ENCODE measurements at regions not wholly inside any gene's neighbourhood (a gene's known extent, or its start where the extent isn't known, plus 50 kb on each side); places are given as distances from the start of the nearest gene placed in this dataset.

DNA sequence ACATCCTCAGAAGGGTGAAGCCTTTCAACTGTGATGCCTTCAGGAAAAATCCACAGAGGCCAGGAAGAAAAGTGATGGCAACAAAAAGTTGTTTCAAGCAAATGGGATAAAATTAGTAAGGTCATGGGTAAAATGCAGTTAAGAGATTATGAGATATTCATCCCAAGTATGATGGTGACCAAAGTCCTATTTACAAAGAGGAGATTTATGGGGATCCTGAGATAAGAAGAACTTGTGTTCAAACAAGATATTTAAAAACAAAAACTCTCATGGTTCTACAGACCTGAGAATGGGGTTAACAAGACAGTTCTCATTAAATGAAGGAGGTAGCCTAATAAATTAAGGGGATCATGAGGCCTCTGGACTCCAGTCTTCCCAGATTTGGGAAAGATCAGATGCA lies 184.4 kb downstream of the FCRL5 start:
- no peak overlapping the region for H2AFZ ChIP-seq
- no peak overlapping the region for H3K4me3 ChIP-seq
- no peak for DNase-seq
- no peak overlapping the region for H3K27ac ChIP-seq
- BruUV-seq (replicated peaks) = no TSS peak
- H3K27me3 ChIP-seq (ENCODE audit: insufficient read depth, low read depth) = peaks cover 4% of the 10 kb centered on the region; the same call in 1 of the 2 replicates
- POLR2A ChIA-PET (ENCODE audit: unreplicated experiment) = no interaction called here
- no peak overlapping the region for H3K4me2 ChIP-seq
- intact Hi-C loops (cut with micrococcal nuclease; ENCODE audit: unreplicated experiment) = loop anchor here (10.0 kb wide), 1 partner anchor 173 kb away; no protein-coding TSS in a partner anchor
- H3K9me3 ChIP-seq (ENCODE audit: insufficient read depth, low read depth) = no peaks in the 10 kb centered on the region
- no peaks in the 10 kb centered on the region for H3F3A ChIP-seq (ENCODE audit: insufficient read depth, low read depth)
- TF ChIP-seq, protein P1, sequence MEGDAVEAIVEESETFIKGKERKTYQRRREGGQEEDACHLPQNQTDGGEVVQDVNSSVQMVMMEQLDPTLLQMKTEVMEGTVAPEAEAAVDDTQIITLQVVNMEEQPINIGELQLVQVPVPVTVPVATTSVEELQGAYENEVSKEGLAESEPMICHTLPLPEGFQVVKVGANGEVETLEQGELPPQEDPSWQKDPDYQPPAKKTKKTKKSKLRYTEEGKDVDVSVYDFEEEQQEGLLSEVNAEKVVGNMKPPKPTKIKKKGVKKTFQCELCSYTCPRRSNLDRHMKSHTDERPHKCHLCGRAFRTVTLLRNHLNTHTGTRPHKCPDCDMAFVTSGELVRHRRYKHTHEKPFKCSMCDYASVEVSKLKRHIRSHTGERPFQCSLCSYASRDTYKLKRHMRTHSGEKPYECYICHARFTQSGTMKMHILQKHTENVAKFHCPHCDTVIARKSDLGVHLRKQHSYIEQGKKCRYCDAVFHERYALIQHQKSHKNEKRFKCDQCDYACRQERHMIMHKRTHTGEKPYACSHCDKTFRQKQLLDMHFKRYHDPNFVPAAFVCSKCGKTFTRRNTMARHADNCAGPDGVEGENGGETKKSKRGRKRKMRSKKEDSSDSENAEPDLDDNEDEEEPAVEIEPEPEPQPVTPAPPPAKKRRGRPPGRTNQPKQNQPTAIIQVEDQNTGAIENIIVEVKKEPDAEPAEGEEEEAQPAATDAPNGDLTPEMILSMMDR (conservative IDR thresholded peaks at IDR 0.05) = no peak
- TF ChIP-seq EZH2 (IDR thresholded peaks at IDR 0.05; ENCODE audit: low read depth) = no peak
- H3K79me2 ChIP-seq (ENCODE audit: low read depth) = no peaks in the 10 kb centered on the region
- CTCF ChIA-PET = no interaction called here
- H4K20me1 ChIP-seq (ENCODE audit: insufficient read depth) = no peaks in the 10 kb centered on the region
- H3K9me2 ChIP-seq (ENCODE audit: insufficient read depth) = no peaks in the 10 kb centered on the region
- no peaks in the 10 kb centered on the region for H3K36me3 ChIP-seq (ENCODE audit: low read depth)
- no peaks in the 10 kb centered on the region for H3K4me1 ChIP-seq (replicated peaks; ENCODE audit: insufficient read depth)

DNA sequence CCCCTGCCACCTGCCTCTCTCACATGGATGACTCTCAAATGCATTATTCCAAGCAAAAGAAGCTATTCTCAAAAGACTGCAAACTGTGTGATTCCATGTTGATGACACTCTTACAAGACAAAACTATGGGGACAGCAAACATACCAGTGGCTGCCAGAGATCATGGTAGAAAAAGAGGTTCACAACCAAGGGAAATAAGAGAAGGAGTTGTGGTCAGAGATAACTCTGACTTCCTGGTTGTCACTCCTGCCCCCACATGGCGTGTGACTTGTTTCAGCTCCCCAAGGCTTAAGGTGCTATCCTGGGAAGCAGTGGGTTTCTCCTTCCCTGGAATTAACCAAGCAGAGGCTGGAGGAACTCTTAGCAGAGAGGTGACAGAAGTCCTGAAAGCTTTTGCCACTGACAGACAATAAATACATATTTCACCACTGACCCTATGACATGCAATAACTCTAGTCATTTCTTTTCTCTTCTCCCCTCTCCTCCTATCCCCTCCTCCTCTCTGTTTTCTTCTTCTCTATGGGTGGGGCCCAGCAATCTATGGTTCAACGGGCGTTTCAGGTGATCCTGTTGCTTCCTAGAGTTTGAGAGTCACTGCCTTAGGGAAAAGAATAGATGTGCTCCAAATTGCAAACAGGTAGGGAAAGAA lies 185.1 kb downstream of the FCRL5 start:
- ChIA-PET CTCF (no interaction called here), POLR2A (ENCODE audit: unreplicated experiment) (no interaction called here)
- Histone ChIP-seq H3K4me3 (no peak overlapping the region), H3K4me1 (replicated peaks; ENCODE audit: insufficient read depth) (no peaks in the 10 kb centered on the region), H3K27me3 (ENCODE audit: insufficient read depth, low read depth) (peaks cover 4% of the 10 kb centered on the region; the same call in 1 of the 2 replicates), H3K9me3 (ENCODE audit: insufficient read depth, low read depth) (no peaks in the 10 kb centered on the region), H3K36me3 (ENCODE audit: low read depth) (no peaks in the 10 kb centered on the region), H3K79me2 (ENCODE audit: low read depth) (no peaks in the 10 kb centered on the region), H4K20me1 (ENCODE audit: insufficient read depth) (no peaks in the 10 kb centered on the region), H3K4me2 (no peak overlapping the region), H3K27ac (no peak overlapping the region), H2AFZ (no peak overlapping the region), H3K9me2 (ENCODE audit: insufficient read depth) (no peaks in the 10 kb centered on the region), H3F3A (ENCODE audit: insufficient read depth, low read depth) (no peaks in the 10 kb centered on the region)
- intact Hi-C loops (cut with micrococcal nuclease; ENCODE audit: unreplicated experiment) = loop anchor here (10.0 kb wide), 1 partner anchor 172 kb away; no protein-coding TSS in a partner anchor
- BruUV-seq (replicated peaks) = no TSS peak
- TF ChIP-seq, protein P1 (conservative IDR thresholded peaks at IDR 0.05) = no peak
- TF ChIP-seq EZH2 (IDR thresholded peaks at IDR 0.05; ENCODE audit: low read depth) = no peak
- no peak for DNase-seq

DNA sequence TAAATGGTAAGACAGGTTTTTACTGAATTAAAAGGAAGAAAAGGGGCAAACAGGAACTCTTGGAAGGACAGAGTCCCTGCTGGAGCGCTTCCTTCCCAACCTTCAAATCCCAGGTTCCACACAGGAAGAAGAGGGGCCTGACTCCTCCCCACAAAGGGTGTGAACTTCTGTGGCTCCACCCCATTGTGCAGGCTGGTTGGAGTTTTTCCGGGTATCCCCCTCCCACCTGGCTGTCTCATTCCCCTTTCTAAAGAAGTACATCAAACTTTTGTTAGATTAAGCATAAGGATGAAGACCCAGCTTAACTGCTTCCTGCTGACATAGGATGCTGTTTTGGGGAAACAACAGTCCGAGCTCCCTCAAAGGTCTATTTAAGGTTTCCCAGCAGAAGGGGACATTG lies 187.7 kb downstream of the FCRL5 start:
- ChIA-PET CTCF (no interaction called here), POLR2A (ENCODE audit: unreplicated experiment) (no interaction called here)
- Histone ChIP-seq H3K4me1 (replicated peaks; ENCODE audit: insufficient read depth) (no peaks in the 10 kb centered on the region), H3K4me2 (no peak overlapping the region), H3K4me3 (no peak overlapping the region), H3F3A (ENCODE audit: insufficient read depth, low read depth) (no peaks in the 10 kb centered on the region), H3K9me2 (ENCODE audit: insufficient read depth) (no peaks in the 10 kb centered on the region), H3K36me3 (ENCODE audit: low read depth) (no peaks in the 10 kb centered on the region), H4K20me1 (ENCODE audit: insufficient read depth) (no peaks in the 10 kb centered on the region), H3K27ac (no peak overlapping the region), H3K79me2 (ENCODE audit: low read depth) (no peaks in the 10 kb centered on the region), H3K27me3 (ENCODE audit: insufficient read depth, low read depth) (no peaks in the 10 kb centered on the region), H2AFZ (no peak overlapping the region), H3K9me3 (ENCODE audit: insufficient read depth, low read depth) (no peaks in the 10 kb centered on the region)
- no TSS peak for BruUV-seq (replicated peaks)
- TF ChIP-seq, protein P1 (conservative IDR thresholded peaks at IDR 0.05) = no peak
- no peak for TF ChIP-seq EZH2 (IDR thresholded peaks at IDR 0.05; ENCODE audit: low read depth)
- DNase-seq = no peak
- intact Hi-C loops (cut with micrococcal nuclease; ENCODE audit: unreplicated experiment) = loop anchor here (10.0 kb wide), 1 partner anchor 170 kb away; no protein-coding TSS in a partner anchor

All from PC-9 (cell line).